Peyer's patch (tissue), 4 donors: ENCODE measurements at regions not wholly inside any gene's neighbourhood (a gene's known extent, or its start where the extent isn't known, plus 50 kb on each side); places are given as distances from the start of the nearest gene placed in this dataset.

Experiments used
- CTCF ChIP-seq, 6 experiments: fragments of 450-650 bp in 4 of 6; fragments of 200-600 bp in 2 of 6; sonication (generic) in 1 of 6; IDR thresholded peaks; one replicate each; pipeline ENCODE4 v1.5.1; 2017 to 2019; ENCODE audit warnings: antibody characterized with exemption in 6 of 6, mild to moderate bottlenecking in 3 of 6, moderate library complexity in 1 of 6
- POLR2A ChIP-seq, 2 donors: fragments of 450-650 bp; IDR thresholded peaks; one replicate each; pipeline ENCODE4 v1.5.1; 2017; ENCODE audit warnings: antibody characterized with exemption in 2 of 2, mild to moderate bottlenecking in 2 of 2, moderate library complexity in 2 of 2

GRCh38 chr20:60894091-60894490, 358.0 kb upstream of the CDH4 start:
- TF ChIP-seq CTCF (IDR thresholded peaks at IDR 0.05) (no peak), POLR2A (IDR thresholded peaks at IDR 0.05) (no peak)
